AG08396 (cell line): ENCODE measurements at regions not wholly inside any gene's neighbourhood (a gene's known extent, or its start where the extent isn't known, plus 50 kb on each side); places are given as distances from the start of the nearest gene placed in this dataset.

ENCODE experiments used
- DNase-seq: peaks from one replicate; pipeline ENCODE4 v3.0.0; 2012; ENCODE audit warnings: low spot score, mixed read lengths

GRCh38 chr1:88145752-88146151, 538.3 kb upstream of the PKN2 start:
- no peak for DNase-seq

GRCh38 chr1:88149686-88150085, 534.4 kb upstream of the PKN2 start:
- no peak for DNase-seq

DNA sequence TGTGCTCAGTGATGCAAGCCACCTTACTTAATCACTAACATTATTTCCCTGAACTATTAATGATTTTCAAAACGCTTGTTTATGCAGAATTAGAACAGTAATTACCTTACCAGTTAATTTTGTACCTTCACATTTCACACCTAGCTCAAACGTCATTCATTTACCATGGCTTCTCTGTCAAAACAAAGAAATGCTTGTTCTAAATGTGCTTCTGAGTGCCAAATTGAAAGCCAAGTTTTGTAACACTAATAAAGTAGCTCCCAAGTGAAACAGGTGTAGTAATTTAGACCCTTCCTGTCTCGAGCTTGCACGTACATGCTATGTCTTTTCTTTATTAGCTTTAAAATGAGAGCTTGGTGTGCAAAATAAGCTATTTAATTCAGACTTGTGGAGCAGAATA, 533.7 kb upstream of the PKN2 start:
- DNase-seq = no peak

- no peak for DNase-seq
Measured at GRCh38 chr1:88163187-88163586, 520.9 kb upstream of the PKN2 start.

- no peak for DNase-seq
Measured at GRCh38 chr1:88168126-88168525, 515.9 kb upstream of the PKN2 start.

- DNase-seq = no peak
Measured at GRCh38 chr1:88169139-88169538, 514.9 kb upstream of the PKN2 start.

GRCh38 chr1:88169939-88170338, 514.1 kb upstream of the PKN2 start:
- no peak for DNase-seq

- DNase-seq = no peak
Measured at GRCh38 chr1:88175120-88175630, 508.9 kb upstream of the PKN2 start.

DNA sequence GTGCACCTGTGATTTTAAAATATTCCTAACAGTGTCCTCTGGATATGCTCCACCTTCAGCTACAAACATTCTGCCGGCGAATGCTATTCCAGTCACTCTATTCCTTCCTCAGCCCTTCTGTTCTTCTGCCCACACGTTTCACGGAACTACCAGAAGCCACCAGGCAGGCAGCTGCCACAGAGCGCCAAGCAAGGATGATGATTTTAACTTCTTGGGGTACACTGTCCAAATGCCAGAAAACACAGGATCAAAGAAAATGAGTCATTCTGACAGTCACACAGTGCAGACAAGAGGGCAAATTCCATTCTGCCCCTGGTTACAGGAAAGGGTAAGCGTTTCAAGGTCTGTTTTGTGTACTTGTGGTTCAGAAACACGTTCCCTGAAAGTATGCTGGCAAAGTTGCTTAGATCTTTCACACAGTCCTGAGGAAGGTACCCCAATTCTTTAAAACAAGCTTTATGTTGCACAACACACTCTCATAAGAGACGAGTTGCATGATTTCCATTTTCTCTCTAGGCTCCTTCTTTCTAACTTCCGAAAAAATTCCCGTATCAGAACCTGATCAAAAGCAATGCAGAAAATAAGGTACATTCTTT, 508.3 kb upstream of the PKN2 start:
- DNase-seq = no peak

GRCh38 chr1:88179943-88180342, 504.1 kb upstream of the PKN2 start:
- DNase-seq = no peak

- DNase-seq = peak; percentile 63
Measured at GRCh38 chr1:88180449-88181108, 503.5 kb upstream of the PKN2 start.

GRCh38 chr1:88186911-88187310, 497.2 kb upstream of the PKN2 start:
- no peak for DNase-seq

DNA sequence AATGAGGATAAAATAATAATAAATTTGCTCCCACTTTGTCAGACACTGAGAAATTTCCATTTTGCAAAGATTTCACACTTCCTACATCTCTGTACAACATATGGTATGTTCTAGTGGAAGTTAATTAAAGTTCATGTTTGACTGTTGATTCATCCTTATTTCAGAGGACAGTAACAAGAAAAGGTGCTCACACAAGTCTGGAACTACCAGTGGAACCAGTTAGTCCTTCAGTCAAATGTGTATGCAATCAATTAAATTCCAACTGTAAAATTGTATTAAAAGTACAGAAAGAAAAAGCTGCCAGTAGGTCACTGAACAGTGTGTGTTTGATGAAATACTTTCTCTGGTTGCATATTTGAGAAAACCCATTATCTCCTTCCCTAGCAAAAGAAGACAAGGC, 496.0 kb upstream of the PKN2 start:
- DNase-seq = no peak

- no peak for DNase-seq
Measured at GRCh38 chr1:88189525-88189924, 494.5 kb upstream of the PKN2 start.

DNA sequence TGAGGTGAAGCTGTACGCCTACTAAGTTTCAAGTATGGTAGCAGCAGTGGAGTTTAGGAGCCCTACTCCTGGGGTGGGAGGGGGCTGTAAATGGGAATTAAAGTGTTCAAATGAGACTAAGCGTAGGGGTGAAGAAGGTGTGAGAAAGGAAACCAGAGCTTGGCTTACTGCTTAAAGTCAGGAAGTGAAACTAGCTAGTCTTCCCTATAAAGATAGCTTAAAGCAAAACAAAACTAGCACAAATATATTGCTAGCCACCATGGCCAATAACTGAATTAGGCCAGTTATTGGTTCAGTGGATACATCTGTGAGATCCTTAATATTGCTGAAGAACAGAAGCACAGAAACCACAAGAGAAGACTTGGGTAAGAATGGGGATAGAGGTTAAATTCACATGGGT, 492.2 kb upstream of the PKN2 start:
- DNase-seq = no peak

- DNase-seq = no peak
Measured at GRCh38 chr1:88194542-88194941, 489.5 kb upstream of the PKN2 start.

- no peak for DNase-seq
Measured at GRCh38 chr1:88200545-88200944, 483.5 kb upstream of the PKN2 start.

GRCh38 chr1:88204111-88204510, 480.0 kb upstream of the PKN2 start:
- DNase-seq = no peak

DNA sequence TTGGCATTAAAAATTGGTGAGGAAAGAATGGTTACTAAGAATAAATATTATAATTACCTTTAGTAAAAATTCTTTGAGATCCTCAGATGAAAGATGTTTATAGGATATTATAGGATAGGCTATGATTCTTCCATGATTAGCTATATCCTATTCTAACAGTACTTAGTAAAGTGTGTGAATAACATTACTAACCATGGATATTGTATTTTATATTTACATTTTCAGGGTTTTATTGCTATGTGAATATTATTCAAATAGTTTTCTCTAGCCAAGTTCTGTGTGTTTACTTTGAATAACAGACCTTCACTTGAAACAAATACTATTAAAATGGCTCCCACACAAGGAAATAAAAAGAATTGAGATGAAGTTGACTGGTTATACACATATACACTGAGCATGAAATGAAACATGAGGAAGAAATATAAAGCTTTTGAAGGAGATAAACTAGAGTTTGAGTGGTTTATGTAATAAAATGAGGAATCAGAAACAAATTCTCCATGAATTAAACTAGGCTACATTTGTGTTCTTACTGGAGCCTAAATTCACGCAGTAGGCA, 479.4 kb upstream of the PKN2 start:
- DNase-seq = no peak

- DNase-seq = no peak
Measured at GRCh38 chr1:88208389-88208788, 475.7 kb upstream of the PKN2 start.

DNA sequence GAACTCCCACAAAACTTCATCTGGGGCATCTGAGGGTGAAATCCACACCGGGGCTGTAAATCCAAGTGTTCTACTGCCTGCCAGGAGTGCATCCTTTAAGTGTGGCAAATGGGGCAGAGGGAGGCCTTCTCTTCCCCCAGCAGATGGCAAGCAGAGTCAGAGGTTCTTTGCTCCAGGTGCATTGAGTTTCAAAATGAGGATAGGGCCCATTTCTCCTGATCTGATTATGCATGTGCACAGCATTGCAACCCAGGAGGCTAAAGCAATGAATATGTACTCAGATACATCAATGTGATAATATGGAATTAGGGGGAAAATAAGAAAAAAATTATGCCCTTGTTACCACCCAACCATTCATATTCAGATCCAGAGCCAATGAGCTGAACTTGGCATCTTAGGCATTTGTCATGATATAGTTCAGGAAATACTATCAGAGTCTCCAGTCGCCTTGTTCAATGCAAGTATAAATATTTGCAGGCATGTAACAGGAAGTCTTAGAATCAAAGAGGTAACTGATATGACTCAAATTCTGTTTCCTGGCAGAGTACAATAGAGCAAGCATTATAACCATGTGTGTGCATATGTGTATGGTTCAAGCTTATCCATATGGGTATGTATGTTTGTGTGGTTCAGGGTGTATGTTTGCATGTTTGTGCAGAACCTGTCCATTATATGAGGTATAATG, 473.8 kb upstream of the PKN2 start:
- DNase-seq = no peak

DNA sequence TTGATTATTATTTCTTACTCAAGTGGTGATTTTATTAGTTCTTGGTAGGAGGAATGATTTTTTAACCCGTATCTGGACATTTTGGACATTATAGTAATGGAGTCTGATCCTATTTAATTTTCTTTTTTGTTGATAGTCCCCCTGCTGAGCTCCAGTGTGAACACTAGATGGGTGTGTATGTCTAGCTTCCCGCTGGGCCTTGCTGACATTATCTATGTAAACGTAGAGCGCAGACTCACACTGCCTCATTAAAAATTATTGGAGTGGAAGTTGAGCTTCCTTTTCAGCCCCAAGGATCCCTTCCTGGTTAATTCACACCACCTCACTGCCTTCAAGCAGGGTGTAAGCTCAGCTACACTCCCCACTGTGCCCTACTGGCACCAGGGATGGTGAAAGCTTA, 467.6 kb upstream of the PKN2 start:
- DNase-seq = no peak

DNA sequence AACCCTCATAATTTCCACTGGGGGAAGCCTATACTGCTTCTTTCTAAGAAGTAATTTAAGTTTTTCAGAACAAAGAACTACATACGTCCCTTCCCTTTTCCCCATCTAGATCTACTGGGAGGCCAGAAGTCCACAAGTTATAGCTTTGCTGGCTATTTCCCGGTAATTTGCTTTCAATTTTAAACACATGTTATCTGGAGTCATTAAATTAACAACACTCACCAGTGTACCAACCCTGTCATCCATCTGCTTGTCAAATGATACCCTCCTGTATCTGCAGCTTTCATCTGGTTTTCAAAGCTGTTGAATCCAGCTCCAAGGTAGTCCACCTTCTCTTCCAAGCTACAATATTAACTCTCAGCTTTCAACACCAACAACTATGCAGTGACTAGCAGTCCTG, 466.7 kb upstream of the PKN2 start:
- no peak for DNase-seq
